Mammary epithelial cell (primary cell): ENCODE measurements at regions not wholly inside any gene's neighbourhood (a gene's known extent, or its start where the extent isn't known, plus 50 kb on each side); places are given as distances from the start of the nearest gene placed in this dataset.
A peak's percentile ranks its signal among the peaks of the same experiment; 100 is the strongest.

Source experiments
- EZH2 ChIP-seq: IDR thresholded peaks from 2 replicates; pipeline ENCODE4 v1.6.1; 2012; ENCODE audit warnings: low read length, inconsistent platforms, borderline replicate concordance
- TF ChIP-seq, protein P1 (sequence below), 2 donors: IDR thresholded peaks in 1 of 2; conservative IDR thresholded peaks in 1 of 2; 2 replicates each; pipeline ENCODE4 v1.5.1; 2011 to 2012; ENCODE audit warnings: inconsistent platforms in 2 of 2, low read length in 2 of 2, mild to moderate bottlenecking in 2 of 2, control low read depth in 1 of 2, low read depth in 1 of 2; ENCODE audit not compliant: insufficient read depth in 1 of 2; ENCODE audit errors: extremely low read depth in 1 of 2

DNA sequence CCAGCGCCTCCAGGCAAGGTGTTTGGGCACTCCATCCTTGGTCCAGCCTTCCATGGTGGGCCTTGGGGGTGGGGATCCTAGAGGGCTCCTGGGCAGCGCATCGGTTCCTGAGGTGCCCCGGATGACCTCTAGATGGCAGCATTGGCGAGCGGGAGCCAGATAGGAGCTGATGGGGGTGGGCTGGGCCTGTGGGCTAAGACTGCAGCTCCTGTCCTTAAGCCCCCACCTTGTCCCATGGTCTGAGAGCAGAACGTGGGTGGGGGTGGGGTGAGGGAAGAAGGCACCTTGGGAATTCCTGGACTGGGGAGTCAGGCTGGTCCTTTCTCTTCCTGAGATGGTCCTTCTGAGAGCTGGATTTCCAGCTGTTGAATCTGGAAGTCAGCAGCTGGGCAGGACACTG is 93.4 kb upstream of the CSF3R start:
- TF ChIP-seq, protein P1, sequence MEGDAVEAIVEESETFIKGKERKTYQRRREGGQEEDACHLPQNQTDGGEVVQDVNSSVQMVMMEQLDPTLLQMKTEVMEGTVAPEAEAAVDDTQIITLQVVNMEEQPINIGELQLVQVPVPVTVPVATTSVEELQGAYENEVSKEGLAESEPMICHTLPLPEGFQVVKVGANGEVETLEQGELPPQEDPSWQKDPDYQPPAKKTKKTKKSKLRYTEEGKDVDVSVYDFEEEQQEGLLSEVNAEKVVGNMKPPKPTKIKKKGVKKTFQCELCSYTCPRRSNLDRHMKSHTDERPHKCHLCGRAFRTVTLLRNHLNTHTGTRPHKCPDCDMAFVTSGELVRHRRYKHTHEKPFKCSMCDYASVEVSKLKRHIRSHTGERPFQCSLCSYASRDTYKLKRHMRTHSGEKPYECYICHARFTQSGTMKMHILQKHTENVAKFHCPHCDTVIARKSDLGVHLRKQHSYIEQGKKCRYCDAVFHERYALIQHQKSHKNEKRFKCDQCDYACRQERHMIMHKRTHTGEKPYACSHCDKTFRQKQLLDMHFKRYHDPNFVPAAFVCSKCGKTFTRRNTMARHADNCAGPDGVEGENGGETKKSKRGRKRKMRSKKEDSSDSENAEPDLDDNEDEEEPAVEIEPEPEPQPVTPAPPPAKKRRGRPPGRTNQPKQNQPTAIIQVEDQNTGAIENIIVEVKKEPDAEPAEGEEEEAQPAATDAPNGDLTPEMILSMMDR (conservative IDR thresholded peaks at IDR 0.05 in 1 of 2, IDR thresholded peaks at IDR 0.05 in 1 of 2; ENCODE audit: extremely low read depth in 1 of 2, insufficient read depth in 1 of 2, low read depth in 1 of 2, low read length in 2 of 2), result peak; percentile 79 to 95
- no peak for TF ChIP-seq EZH2
